GM23338 (cell line): ENCODE measurements at regions not wholly inside any gene's neighbourhood (a gene's known extent, or its start where the extent isn't known, plus 50 kb on each side); places are given as distances from the start of the nearest gene placed in this dataset.

Experiments used
- CREB1 ChIP-seq: fragments of 250-450 bp; sonication (Bioruptor Pico); IDR thresholded peaks from 2 replicates; pipeline ENCODE4 v1.5.0; 2020; ENCODE audit warnings: low read depth, mild to moderate bottlenecking, moderate library complexity
- EZH2 ChIP-seq: fragments of 200-600 bp; sonication (generic); IDR thresholded peaks from one replicate; pipeline ENCODE4 v1.8.0; 2017; ENCODE audit warnings: antibody characterized with exemption, mild to moderate bottlenecking, low read depth; ENCODE audit not compliant: unreplicated experiment
- EZH2phosphoT487 ChIP-seq: fragments of 200-600 bp; sonication (generic); IDR thresholded peaks from one replicate; pipeline ENCODE4 v1.8.1; 2018; ENCODE audit warnings: antibody characterized with exemption; ENCODE audit not compliant: unreplicated experiment
- JUNB ChIP-seq: IDR thresholded peaks from one replicate; pipeline ENCODE4 v1.6.1; 2016; ENCODE audit warnings: antibody characterized with exemption; ENCODE audit not compliant: unreplicated experiment
- NANOG ChIP-seq: IDR thresholded peaks from 2 replicates; pipeline ENCODE4 v1.6.1; 2016; ENCODE audit warnings: antibody characterized with exemption, borderline replicate concordance
- POLR2AphosphoS5 ChIP-seq: IDR thresholded peaks from 2 replicates; pipeline ENCODE4 v1.6.1; 2016; ENCODE audit warnings: antibody characterized with exemption, low read depth
- STAT1 ChIP-seq: IDR thresholded peaks from one replicate; pipeline ENCODE4 v1.6.1; 2016; ENCODE audit warnings: antibody characterized with exemption; ENCODE audit not compliant: unreplicated experiment
- ZNF114 ChIP-seq: fragments of 250-450 bp; sonication (Bioruptor Pico); IDR thresholded peaks from 2 replicates; pipeline ENCODE4 v1.5.0; 2020; ENCODE audit warnings: mild to moderate bottlenecking, moderate library complexity
- ZNF331 ChIP-seq: fragments of 250-450 bp; sonication (Bioruptor Pico); IDR thresholded peaks from 2 replicates; pipeline ENCODE4 v1.5.0; 2020; ENCODE audit warnings: low read depth, mild to moderate bottlenecking, moderate library complexity
- ZNF462 ChIP-seq: fragments of 250-450 bp; sonication (Bioruptor Pico); IDR thresholded peaks from 2 replicates; pipeline ENCODE4 v1.5.0; 2020; ENCODE audit warnings: mild to moderate bottlenecking, moderate library complexity
- TF ChIP-seq, protein P1 (sequence below), 2 experiments: fragments of 200-600 bp in 1 of 2; sonication (generic) in 1 of 2; conservative IDR thresholded peaks; 2 replicates each; pipeline versions ENCODE4 v1.5.1 to v1.6.1; 2016 to 2017; ENCODE audit warnings: antibody characterized with exemption in 2 of 2, low read depth in 2 of 2, mild to moderate bottlenecking in 2 of 2, moderate library complexity in 1 of 2
- TF ChIP-seq, protein P2 (sequence below): IDR thresholded peaks from one replicate; pipeline ENCODE4 v1.6.1; 2018; ENCODE audit warnings: antibody characterized with exemption; ENCODE audit not compliant: unreplicated experiment
- TF ChIP-seq, protein P3 (sequence below): IDR thresholded peaks from 2 replicates; pipeline ENCODE4 v1.6.1; 2016; ENCODE audit warnings: antibody characterized with exemption

DNA sequence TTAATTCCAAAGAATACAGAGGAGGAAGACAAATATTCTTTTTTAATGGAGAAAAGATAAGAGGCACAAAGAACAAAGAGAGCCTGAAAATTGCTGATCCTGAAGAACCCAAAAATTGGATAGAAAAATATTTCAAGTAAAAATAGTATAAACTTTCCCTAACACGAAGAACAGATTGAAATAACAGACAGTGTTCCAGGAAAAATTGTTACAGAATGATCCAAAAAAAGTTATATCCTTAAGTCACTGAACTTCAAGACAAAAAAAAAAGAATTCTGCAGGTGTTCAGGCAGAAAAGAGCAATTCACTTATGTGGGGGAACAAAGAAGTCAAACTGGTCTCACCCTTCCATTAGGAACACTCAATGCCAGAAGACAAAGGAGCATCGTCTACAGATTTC lies 160.2 kb downstream of the KLF12 start:
- TF ChIP-seq, protein P1, sequence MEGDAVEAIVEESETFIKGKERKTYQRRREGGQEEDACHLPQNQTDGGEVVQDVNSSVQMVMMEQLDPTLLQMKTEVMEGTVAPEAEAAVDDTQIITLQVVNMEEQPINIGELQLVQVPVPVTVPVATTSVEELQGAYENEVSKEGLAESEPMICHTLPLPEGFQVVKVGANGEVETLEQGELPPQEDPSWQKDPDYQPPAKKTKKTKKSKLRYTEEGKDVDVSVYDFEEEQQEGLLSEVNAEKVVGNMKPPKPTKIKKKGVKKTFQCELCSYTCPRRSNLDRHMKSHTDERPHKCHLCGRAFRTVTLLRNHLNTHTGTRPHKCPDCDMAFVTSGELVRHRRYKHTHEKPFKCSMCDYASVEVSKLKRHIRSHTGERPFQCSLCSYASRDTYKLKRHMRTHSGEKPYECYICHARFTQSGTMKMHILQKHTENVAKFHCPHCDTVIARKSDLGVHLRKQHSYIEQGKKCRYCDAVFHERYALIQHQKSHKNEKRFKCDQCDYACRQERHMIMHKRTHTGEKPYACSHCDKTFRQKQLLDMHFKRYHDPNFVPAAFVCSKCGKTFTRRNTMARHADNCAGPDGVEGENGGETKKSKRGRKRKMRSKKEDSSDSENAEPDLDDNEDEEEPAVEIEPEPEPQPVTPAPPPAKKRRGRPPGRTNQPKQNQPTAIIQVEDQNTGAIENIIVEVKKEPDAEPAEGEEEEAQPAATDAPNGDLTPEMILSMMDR (conservative IDR thresholded peaks at IDR 0.05; ENCODE audit: low read depth in 2 of 2), result no peak
- TF ChIP-seq CREB1 (no peak), EZH2 (no peak), ZNF331 (CRISPR knock-in tag) (no peak), JUNB (no peak), POLR2AphosphoS5 (no peak), EZH2phosphoT487 (no peak), STAT1 (no peak), ZNF114 (no peak), NANOG (no peak), ZNF462 (CRISPR knock-in tag) (no peak)
- TF ChIP-seq, protein P2, sequence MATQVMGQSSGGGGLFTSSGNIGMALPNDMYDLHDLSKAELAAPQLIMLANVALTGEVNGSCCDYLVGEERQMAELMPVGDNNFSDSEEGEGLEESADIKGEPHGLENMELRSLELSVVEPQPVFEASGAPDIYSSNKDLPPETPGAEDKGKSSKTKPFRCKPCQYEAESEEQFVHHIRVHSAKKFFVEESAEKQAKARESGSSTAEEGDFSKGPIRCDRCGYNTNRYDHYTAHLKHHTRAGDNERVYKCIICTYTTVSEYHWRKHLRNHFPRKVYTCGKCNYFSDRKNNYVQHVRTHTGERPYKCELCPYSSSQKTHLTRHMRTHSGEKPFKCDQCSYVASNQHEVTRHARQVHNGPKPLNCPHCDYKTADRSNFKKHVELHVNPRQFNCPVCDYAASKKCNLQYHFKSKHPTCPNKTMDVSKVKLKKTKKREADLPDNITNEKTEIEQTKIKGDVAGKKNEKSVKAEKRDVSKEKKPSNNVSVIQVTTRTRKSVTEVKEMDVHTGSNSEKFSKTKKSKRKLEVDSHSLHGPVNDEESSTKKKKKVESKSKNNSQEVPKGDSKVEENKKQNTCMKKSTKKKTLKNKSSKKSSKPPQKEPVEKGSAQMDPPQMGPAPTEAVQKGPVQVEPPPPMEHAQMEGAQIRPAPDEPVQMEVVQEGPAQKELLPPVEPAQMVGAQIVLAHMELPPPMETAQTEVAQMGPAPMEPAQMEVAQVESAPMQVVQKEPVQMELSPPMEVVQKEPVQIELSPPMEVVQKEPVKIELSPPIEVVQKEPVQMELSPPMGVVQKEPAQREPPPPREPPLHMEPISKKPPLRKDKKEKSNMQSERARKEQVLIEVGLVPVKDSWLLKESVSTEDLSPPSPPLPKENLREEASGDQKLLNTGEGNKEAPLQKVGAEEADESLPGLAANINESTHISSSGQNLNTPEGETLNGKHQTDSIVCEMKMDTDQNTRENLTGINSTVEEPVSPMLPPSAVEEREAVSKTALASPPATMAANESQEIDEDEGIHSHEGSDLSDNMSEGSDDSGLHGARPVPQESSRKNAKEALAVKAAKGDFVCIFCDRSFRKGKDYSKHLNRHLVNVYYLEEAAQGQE, result no peak
- TF ChIP-seq, protein P3, sequence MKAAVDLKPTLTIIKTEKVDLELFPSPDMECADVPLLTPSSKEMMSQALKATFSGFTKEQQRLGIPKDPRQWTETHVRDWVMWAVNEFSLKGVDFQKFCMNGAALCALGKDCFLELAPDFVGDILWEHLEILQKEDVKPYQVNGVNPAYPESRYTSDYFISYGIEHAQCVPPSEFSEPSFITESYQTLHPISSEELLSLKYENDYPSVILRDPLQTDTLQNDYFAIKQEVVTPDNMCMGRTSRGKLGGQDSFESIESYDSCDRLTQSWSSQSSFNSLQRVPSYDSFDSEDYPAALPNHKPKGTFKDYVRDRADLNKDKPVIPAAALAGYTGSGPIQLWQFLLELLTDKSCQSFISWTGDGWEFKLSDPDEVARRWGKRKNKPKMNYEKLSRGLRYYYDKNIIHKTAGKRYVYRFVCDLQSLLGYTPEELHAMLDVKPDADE, result no peak
